ENCODE measurements at regions not wholly inside any gene's neighbourhood (a gene's known extent, or its start where the extent isn't known, plus 50 kb on each side); places are given as distances from the start of the nearest gene placed in this dataset.

DNA sequence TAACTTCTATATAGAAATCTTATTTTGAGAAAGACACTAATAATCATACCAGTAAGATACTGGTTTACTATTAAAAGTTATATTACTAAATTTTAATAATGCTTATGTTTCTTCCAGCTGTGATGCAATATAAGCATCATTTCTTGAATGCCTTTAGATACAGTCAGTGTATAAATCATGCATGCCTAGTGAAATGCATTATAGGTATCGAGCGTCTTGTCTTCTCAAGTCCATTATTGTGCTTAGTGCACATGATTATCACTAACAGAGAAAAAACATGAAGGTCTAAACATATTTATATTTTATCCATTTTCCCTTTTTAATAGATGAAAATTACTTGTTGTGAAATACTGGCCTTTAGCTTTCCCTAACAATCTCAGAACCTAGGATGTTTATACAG is 1021.5 kb upstream of the AGA start:
- TF ChIP-seq, protein P1, sequence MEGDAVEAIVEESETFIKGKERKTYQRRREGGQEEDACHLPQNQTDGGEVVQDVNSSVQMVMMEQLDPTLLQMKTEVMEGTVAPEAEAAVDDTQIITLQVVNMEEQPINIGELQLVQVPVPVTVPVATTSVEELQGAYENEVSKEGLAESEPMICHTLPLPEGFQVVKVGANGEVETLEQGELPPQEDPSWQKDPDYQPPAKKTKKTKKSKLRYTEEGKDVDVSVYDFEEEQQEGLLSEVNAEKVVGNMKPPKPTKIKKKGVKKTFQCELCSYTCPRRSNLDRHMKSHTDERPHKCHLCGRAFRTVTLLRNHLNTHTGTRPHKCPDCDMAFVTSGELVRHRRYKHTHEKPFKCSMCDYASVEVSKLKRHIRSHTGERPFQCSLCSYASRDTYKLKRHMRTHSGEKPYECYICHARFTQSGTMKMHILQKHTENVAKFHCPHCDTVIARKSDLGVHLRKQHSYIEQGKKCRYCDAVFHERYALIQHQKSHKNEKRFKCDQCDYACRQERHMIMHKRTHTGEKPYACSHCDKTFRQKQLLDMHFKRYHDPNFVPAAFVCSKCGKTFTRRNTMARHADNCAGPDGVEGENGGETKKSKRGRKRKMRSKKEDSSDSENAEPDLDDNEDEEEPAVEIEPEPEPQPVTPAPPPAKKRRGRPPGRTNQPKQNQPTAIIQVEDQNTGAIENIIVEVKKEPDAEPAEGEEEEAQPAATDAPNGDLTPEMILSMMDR (IDR thresholded peaks at IDR 0.05): no peak
- H3K9me3 ChIP-seq: peaks cover 0 to 4% (median 0%) of the 10 kb centered on the region in 11 donors
- ATAC-seq (no peak), DNase-seq (no peak)
- H3K4me1 ChIP-seq: peaks cover 0 to 9% (median 0%) of the 10 kb centered on the region in 9 donors
- intact Hi-C loops (cut with DNase I): no loop called here
- H3K27ac ChIP-seq: no peak overlapping the region
- H3K27me3 ChIP-seq: no peaks in the 10 kb centered on the region
- WGBS, 2 donors: 87 to 91% methylated on average over 2 of the region's 2 CpGs
- H3K36me3 ChIP-seq: no peaks in the 10 kb centered on the region
- H3K4me3 ChIP-seq: no peak overlapping the region

DNA sequence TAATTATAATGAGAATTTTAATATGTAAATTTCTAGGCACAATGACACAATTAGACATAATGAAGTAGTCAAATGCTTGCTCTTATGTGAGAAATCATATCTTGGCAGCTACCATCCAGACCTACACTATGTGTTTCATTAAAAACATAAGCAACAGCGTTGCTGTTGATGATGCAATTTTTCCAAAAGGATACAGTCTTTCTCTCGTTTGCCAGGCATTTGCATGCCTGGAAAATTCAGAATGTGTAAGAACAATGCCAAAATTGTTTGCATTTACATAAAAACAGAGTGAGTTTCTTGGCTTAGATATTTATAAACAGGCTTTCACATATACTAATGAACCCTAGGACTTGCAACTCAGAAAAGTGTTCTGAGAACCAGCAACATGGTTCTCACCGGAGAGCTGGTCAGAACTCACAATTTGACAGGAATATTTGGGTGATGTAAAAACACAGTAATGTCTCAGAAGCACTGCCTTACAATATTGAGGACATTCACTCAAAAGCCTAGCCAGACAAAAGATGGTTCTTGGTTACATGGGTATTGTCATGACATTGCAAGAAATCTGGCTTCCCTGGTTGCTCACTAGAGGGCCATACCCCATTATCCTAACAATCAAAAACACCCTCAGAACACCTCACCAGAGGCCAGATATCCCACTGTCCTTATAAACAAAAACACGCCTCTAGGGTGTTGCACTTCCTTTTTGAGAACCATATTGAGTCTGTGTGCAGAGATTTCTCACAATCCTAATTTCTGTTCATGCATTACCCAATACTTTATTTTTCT is 1029.0 kb upstream of the AGA start:
- TF ChIP-seq, protein P1 (IDR thresholded peaks at IDR 0.05): no peak
- no peaks in the 10 kb centered on the region for H3K27me3 ChIP-seq
- WGBS, 2 donors: 65 to 72% methylated on average over 4 of the region's 4 CpGs
- H3K9me3 ChIP-seq: no peaks in the 10 kb centered on the region
- intact Hi-C loops (cut with DNase I): no loop called here
- ATAC-seq (no peak), DNase-seq (no peak)
- H3K4me1 ChIP-seq: peaks cover 0 to 9% (median 0%) of the 10 kb centered on the region in 9 donors
- no peaks in the 10 kb centered on the region for H3K36me3 ChIP-seq
- H3K27ac ChIP-seq: no peak overlapping the region
- no peak overlapping the region for H3K4me3 ChIP-seq

DNA sequence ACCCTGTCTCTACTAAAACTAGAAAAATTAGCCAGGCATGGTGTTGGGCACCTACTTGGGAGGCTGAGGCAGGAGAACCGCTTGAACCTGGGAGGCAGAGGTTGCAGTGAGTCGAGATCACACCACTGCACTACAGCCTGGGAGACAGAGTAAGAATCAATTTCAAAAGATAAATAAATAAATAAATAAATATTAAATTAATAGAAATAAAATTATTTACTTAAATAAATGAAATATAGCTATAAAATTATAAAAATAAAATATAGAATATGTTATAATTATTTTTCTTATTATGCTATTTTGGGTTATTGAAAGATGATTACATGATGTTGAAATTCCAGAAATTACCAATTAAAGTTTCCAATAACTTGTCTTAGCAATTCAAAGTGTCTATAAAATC is 1029.8 kb upstream of the AGA start:
- WGBS, 2 donors: 87 to 92% methylated on average over 2 of the region's 2 CpGs
- Histone ChIP-seq H3K4me3 (no peak overlapping the region), H3K27me3 (no peaks in the 10 kb centered on the region), H3K27ac (no peak overlapping the region), H3K36me3 (no peaks in the 10 kb centered on the region), H3K4me1 (peaks cover 0 to 9% (median 0%) of the 10 kb centered on the region in 9 donors), H3K9me3 (no peaks in the 10 kb centered on the region)
- ATAC-seq (no peak), DNase-seq (no peak)
- TF ChIP-seq, protein P1 (IDR thresholded peaks at IDR 0.05): no peak
- intact Hi-C loops (cut with DNase I): no loop called here

DNA sequence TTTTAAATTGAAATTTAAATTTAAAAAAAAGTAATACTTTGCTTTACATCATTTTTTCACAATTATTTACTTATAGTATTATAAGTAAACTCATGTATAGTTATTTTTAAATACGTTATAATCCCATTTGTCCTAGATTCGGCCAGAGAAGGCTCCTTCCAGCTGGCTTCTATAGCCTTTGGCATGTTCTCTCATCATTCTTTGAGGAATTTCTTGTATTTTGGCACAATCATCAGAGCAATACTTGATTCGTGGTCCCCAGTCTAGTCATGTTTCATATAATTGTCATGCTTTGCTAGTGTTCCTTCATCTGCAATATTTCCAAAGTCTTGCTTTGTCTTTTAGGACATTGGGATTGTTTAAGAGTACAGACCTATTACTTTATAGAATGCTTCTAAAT is 1037.9 kb upstream of the AGA start:
- ATAC-seq (no peak), DNase-seq (no peak)
- WGBS, 2 donors: 49 to 51% methylated on average over 3 of the region's 3 CpGs
- TF ChIP-seq, protein P1 (IDR thresholded peaks at IDR 0.05): no peak
- Histone ChIP-seq H3K36me3 (no peaks in the 10 kb centered on the region), H3K4me3 (no peak overlapping the region), H3K27me3 (no peaks in the 10 kb centered on the region), H3K4me1 (peaks cover 0 to 14% (median 8%) of the 10 kb centered on the region in 9 donors), H3K27ac (no peak overlapping the region), H3K9me3 (no peaks in the 10 kb centered on the region)
- intact Hi-C loops (cut with DNase I): no loop called here
